ENCODE measurements at regions not wholly inside any gene's neighbourhood (a gene's known extent, or its start where the extent isn't known, plus 50 kb on each side); places are given as distances from the start of the nearest gene placed in this dataset.

DNA sequence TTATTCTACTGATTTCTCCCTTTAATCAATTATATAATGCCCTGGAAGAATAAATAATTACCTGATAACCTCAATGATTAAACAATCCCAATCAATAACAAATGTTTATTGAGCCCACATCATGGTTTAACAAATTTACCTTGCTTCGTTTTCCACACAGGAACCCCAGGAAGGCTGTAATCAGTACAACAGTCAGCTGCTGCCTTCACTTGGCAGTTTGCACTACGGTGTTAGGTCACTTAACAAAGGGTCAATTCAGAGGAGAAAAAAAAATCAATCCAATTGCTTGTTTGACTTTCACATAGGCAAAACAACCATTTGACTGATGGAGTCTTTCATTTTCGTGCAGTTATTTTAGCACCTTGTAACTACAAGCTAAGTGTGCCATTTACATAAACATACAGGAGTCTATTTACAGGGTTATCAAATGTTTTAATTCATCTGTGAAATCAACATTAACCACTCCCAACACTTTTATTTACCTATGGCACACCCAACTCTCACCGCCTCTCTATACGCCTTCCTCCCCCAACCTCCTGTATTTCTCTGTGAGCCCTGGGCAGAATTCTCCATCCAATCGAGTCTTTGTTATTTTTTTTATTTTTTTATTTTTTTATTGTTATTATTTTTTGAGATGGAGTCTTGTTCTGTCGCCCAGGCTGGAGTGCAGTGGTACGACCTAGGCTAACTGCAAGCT lies 140.4 kb upstream of the TAB2 start:
- TF ChIP-seq, protein P1, sequence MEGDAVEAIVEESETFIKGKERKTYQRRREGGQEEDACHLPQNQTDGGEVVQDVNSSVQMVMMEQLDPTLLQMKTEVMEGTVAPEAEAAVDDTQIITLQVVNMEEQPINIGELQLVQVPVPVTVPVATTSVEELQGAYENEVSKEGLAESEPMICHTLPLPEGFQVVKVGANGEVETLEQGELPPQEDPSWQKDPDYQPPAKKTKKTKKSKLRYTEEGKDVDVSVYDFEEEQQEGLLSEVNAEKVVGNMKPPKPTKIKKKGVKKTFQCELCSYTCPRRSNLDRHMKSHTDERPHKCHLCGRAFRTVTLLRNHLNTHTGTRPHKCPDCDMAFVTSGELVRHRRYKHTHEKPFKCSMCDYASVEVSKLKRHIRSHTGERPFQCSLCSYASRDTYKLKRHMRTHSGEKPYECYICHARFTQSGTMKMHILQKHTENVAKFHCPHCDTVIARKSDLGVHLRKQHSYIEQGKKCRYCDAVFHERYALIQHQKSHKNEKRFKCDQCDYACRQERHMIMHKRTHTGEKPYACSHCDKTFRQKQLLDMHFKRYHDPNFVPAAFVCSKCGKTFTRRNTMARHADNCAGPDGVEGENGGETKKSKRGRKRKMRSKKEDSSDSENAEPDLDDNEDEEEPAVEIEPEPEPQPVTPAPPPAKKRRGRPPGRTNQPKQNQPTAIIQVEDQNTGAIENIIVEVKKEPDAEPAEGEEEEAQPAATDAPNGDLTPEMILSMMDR (IDR thresholded peaks at IDR 0.05; ENCODE audit: unreplicated experiment), result no peak
- Mint-ChIP-seq H3K27me3 (ENCODE audit: unreplicated experiment) (peaks cover 2% of the 10 kb centered on the region), H3K9me3 (ENCODE audit: unreplicated experiment) (no peaks in the 10 kb centered on the region), H3K36me3 (ENCODE audit: low read depth, unreplicated experiment) (no peaks in the 10 kb centered on the region), H3K27ac (ENCODE audit: unreplicated experiment) (no peak overlapping the region), H3K4me3 (ENCODE audit: unreplicated experiment) (no peak overlapping the region), H3K4me1 (ENCODE audit: unreplicated experiment) (no peaks in the 10 kb centered on the region)
- DNase-seq (ENCODE audit: low spot score), result no peak

DNA sequence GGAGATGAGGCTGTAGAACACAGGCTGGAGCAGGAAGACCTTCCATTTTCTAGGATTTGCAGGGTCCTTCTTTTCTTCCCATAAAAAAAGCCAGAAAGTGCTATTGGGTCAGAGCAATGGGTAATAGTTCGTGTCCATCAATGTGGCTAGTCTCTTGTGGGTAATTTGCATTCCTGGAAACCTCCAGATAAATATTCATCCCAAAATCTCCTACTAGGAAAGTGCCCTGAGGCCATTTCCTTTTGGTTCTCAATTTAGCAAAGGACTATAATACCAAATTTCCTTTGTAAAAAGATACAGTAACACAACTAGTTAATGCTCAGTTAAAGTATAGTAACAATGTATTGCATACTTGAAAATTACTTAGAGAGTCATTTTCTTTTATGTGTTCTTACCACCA lies 138.1 kb upstream of the TAB2 start:
- Mint-ChIP-seq H3K27ac (ENCODE audit: unreplicated experiment) (no peak overlapping the region), H3K27me3 (ENCODE audit: unreplicated experiment) (peaks cover 2% of the 10 kb centered on the region), H3K9me3 (ENCODE audit: unreplicated experiment) (no peaks in the 10 kb centered on the region), H3K36me3 (ENCODE audit: low read depth, unreplicated experiment) (no peaks in the 10 kb centered on the region), H3K4me3 (ENCODE audit: unreplicated experiment) (no peak overlapping the region), H3K4me1 (ENCODE audit: unreplicated experiment) (no peaks in the 10 kb centered on the region)
- TF ChIP-seq, protein P1 (IDR thresholded peaks at IDR 0.05; ENCODE audit: unreplicated experiment), result no peak
- no peak for DNase-seq (ENCODE audit: low spot score)

DNA sequence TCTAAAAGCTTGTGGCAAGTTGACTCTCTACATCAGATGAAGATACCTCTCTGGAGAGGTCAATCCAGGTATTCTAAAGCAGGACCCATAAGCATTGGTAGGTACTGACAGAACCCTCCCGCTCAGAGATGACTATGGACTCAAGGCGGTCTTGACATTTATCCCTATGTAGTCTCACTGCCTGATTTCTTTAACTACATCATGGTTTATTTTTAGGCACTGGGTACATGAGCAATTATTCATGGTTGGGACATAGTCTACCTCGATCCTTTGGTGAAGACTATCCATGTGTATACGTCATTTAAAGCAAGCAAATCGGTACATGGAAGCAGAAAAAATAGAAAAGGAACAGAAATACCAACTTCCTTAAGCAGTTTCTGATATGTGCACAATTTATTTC lies 136.2 kb upstream of the TAB2 start:
- Mint-ChIP-seq H3K27me3 (ENCODE audit: unreplicated experiment) (peaks cover 2% of the 10 kb centered on the region), H3K4me1 (ENCODE audit: unreplicated experiment) (no peaks in the 10 kb centered on the region), H3K36me3 (ENCODE audit: low read depth, unreplicated experiment) (no peaks in the 10 kb centered on the region), H3K9me3 (ENCODE audit: unreplicated experiment) (no peaks in the 10 kb centered on the region), H3K4me3 (ENCODE audit: unreplicated experiment) (no peak overlapping the region), H3K27ac (ENCODE audit: unreplicated experiment) (no peak overlapping the region)
- TF ChIP-seq, protein P1 (IDR thresholded peaks at IDR 0.05; ENCODE audit: unreplicated experiment), result no peak
- DNase-seq (ENCODE audit: low spot score), result no peak

DNA sequence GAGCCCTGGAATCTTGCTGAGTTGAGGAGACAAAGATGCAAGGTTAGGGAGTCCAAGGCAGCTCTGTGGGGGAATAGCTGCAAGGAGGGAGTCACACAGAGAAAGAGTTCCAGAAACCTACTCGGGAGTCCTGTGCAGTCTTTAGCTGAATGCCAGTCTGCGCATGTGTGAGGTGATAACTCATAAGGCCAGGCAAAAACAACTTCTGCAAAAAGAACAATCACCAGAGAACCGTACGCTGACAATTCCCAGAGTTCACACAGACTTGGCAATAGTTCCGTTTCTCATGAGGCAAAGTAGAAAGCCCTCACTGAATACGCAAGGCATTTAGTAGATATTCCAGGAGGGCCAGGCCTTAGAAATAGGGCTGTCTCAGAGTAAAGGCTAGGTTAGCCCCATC lies 135.2 kb upstream of the TAB2 start:
- no peak overlapping the region for H3K27ac Mint-ChIP-seq (ENCODE audit: unreplicated experiment)
- TF ChIP-seq, protein P1 (IDR thresholded peaks at IDR 0.05; ENCODE audit: unreplicated experiment), result no peak
- H3K36me3 Mint-ChIP-seq (ENCODE audit: low read depth, unreplicated experiment), result no peaks in the 10 kb centered on the region
- H3K4me1 Mint-ChIP-seq (ENCODE audit: unreplicated experiment), result no peaks in the 10 kb centered on the region
- no peak for DNase-seq (ENCODE audit: low spot score)
- no peaks in the 10 kb centered on the region for H3K9me3 Mint-ChIP-seq (ENCODE audit: unreplicated experiment)
- peaks cover 2% of the 10 kb centered on the region for H3K27me3 Mint-ChIP-seq (ENCODE audit: unreplicated experiment)
- no peak overlapping the region for H3K4me3 Mint-ChIP-seq (ENCODE audit: unreplicated experiment)

DNA sequence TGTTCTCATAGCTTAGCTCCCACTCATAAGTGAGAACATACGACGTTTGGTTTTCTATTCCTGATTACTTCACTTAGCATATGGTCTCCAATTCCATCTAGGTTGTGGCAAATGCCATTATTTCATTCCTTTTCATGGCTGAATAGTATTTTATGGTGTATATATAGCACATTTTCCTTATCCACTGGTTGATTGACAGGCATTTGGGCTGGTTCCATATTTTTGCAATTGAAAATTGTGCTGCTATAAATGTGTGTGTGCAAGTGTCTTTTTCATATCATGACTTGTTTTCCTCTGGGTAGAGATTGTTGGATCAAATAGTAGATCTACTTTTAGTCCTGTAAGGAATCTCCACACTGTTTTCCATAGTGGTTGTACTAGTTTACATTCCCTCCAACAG lies 133.0 kb upstream of the TAB2 start:
- Mint-ChIP-seq H3K36me3 (ENCODE audit: low read depth, unreplicated experiment) (no peaks in the 10 kb centered on the region), H3K4me1 (ENCODE audit: unreplicated experiment) (no peaks in the 10 kb centered on the region), H3K9me3 (ENCODE audit: unreplicated experiment) (no peaks in the 10 kb centered on the region), H3K27ac (ENCODE audit: unreplicated experiment) (no peak overlapping the region), H3K4me3 (ENCODE audit: unreplicated experiment) (no peak overlapping the region), H3K27me3 (ENCODE audit: unreplicated experiment) (no peaks in the 10 kb centered on the region)
- TF ChIP-seq, protein P1 (IDR thresholded peaks at IDR 0.05; ENCODE audit: unreplicated experiment), result no peak
- no peak for DNase-seq (ENCODE audit: low spot score)
